COLO668 (cell line): ENCODE measurements at regions not wholly inside any gene's neighbourhood (a gene's known extent, or its start where the extent isn't known, plus 50 kb on each side); places are given as distances from the start of the nearest gene placed in this dataset.
A peak's percentile ranks its signal among the peaks of the same experiment; 100 is the strongest.

Experiments
- DNase-seq: peaks from one replicate; lab custom pipeline; 2025; ENCODE audit not compliant: unreplicated experiment; lab: John Stamatoyannopoulos, UW

DNA sequence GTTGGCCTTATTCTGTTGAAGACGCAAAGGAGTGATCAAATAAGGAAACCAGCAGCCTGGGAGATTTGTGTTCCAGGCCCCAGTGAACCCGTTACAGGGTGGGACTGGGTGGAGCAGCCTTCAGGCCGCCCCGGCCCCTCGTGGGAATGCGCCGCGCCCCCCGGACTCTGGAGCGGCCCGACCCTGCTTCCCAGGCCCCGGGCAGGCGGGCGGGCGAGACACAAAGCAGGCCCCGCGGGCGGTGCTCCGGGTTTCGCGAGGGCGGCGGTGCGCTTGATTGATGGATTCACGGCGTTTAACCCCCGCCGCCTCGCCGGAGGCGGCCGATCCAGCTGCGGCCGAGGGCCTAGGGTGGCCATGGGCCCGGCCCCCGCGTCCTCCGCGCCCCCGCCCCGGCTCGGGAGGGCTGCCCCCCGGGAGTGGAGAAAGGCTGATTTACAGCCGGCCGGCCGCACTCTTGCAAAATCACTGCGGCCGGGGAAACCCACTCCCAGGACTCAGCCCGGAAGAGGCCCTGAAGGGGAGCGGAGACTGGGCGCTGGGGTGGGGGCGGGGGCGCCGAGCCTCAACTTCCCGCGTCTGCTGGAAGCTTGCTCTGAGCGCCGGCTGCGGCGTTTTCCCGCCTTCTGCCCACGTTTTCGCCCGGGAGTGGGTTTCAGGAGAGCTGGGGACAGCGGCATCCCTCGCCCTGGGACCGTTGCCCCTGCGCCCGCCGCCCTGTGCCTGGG, 299.6 kb upstream of the NFE2L3 start:
- DNase-seq: peak; percentile 83

DNA sequence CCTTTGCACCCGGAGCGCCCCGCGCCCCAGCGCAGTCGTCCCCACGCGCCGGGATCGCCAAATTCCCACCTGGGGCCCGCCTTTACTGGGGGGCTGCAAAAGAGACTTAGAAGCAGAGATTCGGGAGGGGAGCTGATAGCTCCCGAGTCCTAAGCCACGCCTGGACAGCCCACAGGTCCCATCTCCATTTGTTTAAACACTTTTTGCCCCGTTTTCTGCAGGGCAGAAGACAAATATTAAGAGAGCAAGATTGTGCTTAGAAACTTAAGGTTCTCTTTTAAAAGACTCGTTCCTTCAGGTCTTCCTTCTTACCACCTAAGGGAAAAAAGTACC, 299.1 kb upstream of the NFE2L3 start:
- DNase-seq: no peak

DNA sequence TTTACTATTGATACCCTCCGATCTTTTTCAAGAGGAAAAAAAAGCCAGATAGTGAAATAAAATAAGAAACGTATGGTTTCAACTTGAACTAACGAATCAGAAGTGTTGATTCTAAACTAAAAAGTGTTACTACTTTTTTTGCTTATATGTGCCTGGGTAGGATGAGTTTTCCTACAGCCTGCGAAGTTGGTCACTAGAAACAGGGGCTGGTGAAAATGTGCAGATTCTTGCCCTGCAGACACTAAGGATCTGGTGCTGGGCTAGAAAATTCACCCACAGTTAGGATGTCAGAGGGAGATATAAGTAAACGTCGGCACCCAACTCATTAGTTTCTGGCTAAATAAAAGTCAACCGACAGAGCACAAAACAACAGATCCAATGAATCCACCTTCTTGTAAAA, 298.7 kb upstream of the NFE2L3 start:
- DNase-seq: no peak

DNA sequence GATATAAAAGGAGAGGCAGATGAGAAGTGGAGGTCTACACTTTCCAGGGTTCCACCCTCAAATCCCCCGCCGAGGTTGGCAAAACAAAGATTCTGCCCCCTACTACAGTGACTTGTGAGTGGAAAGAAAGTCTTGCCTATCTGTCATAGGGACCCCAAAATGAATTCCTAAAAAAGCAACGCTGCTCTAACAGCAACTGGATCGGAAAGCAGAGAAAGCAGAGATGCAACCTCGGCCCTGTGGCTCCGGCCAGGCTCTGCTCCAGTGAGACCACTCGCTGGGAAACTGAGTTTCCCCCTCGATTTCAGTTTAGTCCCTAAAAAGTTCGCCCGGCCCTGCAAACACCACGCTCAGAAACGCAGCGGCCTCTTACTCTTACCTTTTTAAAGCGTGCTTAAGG, 297.9 kb upstream of the NFE2L3 start:
- DNase-seq: no peak

DNA sequence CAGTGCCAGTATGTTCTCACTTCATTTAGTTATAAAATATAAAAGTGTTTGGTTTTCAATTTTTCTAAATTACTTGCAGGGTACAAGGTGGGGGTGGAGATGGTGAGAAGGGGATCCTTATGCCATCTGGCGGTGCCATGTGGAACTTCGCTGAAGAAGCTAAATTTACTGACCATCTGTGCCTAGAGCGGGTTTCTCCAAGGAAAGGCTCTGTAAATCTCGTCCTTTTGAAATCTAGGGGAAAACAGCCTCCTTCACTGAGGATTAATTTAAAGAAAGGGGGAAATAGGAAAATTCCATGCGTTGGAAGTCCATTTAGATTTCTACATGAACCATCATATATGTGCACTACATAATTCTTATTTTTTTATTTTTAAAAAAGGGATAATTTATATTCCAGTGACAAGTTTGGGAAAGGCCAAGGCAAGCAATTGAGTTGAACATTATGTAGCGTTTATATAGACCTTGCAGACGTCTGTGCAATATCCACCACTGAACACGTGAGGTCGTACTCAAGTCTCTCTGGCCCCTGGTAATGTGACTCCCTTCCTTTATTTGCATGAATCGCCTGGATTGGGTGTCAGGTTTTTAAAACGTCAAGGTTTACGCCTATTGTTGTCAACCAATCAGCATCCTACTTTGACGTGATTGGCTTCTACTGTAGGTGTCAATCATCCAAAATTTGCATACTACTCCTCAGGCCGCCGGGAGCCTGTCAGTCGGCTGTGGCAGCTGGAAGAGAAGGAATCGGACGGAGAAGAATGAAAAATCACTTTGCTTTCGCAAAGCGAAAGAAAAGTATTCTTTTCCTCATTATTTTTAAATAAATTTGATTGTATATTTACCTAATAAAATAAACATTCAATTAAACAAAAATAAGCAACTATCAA, 297.1 kb upstream of the NFE2L3 start:
- peak; percentile 94 for DNase-seq

DNA sequence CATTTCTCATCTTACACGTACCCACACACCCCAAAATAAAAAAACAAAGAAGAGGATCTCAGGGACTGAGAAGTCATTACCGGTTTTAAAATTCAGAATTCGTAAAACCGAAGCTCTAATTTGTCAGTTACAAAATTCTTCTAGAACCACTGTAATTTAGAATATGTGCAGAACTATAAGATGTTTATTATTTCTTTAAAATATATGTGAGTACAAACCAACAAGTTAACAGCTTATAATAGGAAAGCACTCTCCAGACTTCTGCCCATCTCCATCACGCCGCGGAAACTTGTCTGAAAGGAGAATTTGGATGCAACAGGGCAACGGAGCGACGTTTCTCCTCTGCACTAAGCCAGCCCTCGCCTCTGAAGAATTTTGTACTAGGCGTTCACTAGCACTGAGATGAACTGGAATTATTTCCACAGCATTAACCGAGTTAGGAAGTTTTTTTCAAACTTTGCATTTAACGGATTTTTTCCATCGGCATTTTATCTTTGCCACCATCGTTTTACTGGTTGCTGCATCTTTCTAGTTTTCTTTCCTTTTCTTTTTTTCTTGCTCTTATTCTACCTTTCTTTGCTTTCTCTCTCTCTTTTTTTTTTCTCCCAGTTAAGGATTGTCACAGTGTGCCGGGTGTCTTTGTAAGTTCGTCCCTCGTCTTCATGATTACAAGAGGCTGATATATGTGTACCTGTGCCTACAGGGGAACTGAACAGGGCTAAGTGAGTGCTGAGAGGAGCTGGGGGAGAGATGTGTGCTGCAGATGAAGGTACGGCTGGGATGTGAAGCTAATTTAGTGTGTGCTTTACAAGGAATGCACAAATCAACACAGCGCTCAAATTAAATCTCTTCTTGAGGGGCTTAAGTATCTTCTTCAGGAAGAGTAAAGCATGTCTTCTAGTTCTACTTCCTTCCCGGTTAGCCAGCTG, 295.9 kb upstream of the NFE2L3 start:
- DNase-seq: peak; percentile 62

DNA sequence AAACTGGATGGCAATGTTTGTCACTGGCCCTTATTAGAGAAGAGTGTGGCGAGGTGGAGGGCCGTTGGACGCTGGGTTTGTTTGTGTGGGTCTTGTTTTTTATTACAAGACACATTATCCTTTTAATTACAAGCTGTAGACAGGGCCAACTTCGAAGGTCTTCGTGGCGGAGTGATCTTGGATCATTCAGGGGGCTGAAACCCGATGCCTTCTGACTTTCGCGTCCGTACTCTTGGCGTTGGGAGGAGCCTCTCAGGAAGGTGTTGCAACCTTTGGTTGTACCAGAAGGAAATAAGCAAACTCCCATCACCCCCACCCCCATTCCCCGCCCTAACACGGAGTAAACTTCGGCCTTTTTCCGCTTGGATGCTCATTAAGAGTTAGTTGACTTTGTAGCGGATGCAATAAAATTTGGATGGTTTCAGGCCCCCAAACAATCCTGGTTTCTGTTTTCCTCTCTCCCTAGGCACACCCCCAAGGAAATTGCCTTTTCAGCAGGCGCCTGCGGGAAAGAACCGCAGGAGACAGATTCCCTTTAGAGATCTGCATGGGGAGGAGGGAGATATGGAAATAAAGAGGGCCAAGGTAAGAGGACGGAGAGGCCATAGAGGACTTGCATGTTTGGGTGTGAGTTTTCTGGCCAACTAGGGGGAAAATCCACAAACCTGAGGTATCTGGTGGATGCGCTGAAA, 294.5 kb upstream of the NFE2L3 start:
- DNase-seq: peak; percentile 83

DNA sequence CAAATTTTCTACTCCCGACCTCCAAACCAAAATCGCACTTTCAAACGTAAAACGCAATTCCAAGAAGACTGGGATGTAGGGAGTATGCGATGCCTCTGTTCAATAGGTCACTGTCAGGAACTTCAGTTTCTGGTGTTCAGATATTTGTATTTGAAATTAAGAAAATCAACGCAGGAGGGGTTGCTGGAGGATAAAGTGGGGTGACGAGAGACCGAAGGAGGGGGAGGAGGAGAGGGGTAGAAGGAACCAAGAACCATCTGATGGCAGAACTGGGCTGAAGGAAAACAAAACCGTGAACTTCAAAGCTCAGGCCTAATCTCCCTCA, 293.8 kb upstream of the NFE2L3 start:
- DNase-seq: no peak

DNA sequence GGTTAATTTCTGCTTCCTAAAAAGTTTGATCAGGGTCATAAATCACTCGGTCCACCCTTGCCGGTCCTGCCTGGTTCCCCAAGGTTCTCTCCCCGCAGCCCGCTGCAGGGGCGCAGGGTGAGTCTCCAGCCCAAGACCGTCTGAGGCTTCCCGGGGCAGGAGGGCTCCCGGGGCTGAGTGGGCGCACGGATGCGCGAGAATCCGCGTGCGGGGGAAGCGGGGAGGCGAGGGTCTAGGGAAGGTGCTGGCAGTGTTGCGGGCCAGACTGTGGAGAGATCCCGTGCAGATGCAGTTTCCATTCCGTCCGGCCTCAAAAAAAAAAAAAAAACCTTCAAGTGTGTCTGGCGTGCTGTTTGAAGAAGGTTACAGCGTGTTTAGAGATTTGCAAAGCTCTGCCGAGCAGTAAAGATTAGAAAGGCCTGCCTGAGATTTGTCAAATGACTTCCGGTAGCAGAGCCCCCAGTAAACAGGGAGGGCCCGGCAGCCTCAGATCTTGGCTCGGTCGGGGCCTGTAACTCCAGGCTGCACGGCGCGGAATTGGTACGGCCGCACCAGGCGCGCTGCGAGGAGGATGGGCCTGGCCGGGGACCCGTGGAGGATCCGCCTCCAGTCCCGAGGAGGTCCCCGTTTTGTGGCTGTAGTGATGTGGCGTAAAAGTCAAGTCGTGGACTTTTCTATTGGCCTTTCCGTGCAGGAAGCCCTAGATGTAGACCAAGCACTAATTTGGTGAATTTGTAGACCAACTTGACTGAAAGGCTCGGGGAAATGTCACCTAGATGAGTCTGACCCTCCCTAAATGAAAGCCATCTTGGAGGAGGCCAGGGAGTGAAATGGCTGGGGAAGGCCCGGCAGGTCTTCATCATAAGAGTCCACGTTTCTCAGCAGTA, 293.2 kb upstream of the NFE2L3 start:
- DNase-seq: peak; percentile 66

DNA sequence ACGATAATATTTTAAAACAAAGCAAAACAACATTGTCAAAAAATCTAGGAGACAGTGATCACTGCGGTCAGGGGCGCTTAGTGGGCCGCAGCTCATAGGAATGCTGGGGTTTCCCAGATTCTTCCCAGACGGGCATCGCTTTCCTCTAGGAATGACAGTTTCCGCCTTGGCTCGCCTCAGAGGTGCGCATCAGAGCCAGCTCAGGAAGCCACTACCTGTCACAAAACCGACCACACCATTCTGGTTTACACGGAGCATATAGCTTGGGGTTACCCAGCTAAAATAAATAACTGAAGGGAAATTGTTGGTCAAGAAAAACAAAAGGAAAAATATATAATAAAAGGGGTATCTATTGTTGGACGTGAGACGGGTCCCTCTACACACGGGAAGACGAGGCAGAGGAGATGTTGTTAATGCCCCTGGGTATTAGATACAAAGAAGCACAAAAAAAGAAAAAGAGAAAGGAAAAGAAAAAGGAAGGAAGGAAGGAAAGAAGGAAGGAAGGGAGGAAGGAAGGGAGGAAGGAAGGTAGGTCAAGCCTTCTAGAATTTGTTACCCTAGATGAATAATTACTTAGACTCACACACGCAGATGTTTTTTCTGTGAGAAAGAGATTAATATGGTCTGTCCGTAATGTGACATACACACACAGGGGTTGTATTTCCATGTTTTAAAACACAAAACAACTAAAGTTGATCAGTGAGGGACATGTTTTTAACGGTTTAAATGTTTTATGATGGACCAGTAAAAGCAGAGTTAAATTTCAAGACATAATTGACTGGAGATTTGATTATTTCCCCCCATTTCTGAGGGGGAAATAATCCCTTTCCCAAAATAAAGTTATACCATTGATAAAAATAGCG, 292.4 kb upstream of the NFE2L3 start:
- peak; percentile 33 for DNase-seq

DNA sequence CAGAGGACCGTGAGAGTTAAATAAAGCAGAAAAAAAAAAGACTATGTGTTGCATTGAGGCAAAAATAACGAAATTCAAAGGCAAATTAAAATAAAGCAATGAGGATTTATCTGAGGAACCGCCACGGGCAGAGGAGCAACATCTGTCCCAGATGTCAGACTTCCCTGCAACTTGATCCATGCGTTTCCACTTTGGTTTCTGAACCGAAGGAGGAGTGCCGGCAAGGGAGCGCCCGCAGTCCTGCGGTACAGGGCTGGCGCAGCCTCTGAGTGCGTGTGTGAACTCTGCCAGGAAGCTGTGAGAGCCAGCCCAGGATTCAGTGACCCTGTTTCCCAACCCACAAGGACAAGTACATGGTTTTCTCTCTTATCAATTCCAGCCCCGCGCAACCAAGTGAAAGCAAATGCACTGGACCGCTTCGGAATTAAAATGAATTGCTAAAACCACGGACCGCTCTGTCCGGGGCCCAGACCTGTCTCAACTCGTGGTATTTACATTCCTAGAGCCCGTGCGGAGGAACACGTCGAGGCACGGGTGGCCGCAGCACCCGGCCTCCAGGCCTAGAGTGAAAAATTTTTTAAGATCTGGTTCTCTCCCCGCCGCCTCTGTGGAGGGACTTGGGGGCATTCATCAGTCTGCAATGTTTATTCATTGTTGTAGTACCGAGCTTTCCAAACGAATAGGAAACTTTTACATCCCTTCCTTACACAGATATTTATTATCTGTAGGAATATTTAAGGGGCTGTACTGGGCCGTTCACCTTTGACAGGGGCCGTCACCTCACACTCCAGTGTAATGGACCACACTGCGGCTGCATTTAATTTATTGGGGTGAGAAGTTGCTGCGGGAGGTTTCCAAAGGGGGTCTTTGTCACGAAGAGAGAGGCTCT, 291.5 kb upstream of the NFE2L3 start:
- peak; percentile 80 for DNase-seq

DNA sequence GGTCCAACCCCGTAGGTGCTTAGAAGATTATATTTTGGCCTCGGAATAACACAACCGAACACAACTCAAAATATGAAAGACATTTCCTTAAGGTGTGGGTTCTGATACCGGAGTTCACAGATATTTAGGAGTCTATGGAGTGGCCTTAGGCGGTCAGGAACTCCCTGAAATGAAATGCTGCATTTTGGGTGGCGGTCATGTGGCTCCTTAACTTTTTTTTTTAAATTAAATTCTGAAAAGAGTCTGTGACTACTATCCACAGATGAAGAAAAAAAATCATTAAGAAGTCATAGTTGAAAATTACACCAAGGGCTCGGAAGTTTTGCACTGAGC, 290.9 kb upstream of the NFE2L3 start:
- no peak for DNase-seq

DNA sequence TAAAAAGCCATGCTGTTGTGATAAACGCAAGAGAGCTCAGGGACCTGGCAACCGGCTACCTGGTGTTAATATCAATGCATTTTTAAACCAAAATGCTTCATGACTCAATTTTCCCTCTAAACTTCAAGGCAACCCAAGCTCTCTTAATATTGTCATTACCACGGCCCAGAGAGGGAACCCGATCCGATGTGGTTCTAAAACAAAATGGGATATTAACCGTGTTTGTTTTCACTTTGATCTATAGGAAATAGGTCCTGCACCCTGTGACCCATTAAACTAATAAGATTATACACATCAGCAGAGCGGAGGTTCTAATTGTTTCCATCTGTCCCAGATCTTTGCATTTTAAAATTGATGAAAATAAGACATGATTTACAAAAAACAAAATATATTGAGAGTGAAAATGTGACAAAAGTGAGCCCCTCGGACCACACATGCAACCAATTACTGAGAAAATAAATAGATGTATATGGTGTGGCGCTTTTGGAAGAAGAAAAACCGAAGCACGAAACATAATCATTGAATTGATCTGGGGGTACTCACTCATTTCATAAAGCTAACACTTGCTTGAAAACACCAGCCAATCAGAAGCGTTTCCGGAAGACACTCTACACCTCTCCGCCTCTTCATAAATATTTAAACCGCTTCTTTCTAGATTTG, 290.3 kb upstream of the NFE2L3 start:
- peak; percentile 40 for DNase-seq

DNA sequence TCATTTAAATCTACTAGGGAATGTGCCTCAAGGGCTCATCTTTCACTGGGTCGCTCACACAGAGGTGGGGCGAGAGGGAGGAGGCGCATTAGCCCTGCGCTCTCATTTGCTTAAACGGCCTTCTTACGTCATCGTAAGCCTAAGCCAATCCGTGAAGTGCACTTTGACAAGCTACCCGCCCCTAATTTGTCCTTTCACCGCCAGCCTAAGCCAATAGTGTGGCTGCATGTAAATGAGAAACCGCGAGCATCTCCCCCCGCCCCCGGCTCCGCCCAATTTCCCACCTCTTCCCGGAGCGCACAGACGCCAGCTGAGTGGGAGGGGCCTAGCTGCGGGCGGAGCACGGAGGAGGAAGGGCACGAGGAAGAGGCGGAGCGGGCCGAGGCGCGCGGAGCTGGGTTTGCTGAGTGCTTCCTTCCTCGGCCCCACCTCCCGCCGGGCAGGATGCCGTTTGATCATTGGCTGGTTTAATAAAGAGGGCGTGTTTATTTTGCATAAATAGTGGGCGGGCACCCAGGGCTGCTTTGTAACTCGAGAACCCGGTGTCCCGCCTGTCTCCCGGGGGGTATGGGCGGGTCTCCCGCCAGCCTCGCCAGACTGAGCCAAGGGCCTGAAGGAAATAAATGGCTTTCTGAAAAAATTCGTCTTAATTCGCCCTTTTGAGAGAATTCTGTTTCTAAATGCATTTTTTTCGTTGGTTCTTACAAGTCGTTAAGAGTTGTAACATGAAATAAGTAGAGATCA, 289.6 kb upstream of the NFE2L3 start:
- DNase-seq: peak; percentile 100

DNA sequence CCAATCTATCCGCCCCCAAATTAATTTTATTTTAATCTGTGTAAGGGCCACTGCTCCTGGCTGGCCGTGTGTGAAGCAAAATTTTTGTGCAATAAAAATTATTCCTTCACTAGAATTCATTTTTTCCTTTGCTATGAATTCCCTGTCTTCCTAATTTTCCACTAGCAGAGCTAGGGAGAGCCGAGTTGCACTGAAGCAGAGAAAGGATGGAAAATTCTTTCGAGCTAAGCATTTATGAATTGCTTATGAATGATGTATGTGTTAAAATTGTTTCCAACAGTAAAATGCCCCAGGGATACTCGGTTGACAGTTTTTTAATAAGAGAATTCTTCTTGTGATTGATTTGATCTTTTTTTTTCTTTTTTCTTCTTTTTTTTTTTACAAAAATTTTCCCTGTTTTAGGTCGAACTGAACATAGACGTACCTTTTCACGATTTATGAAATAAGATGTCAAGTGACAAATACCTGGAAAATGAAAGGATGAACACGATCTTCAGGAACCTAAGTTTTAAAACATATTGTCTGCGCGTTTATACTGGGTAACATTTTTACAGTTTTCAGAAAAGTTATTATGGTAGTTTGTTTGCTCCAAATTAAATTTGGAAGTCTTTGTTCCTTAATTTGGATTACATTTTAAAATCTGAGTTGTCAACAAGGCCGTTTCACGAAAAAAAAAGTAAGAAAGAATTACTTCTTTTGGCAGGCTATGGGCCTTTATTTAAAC, 288.8 kb upstream of the NFE2L3 start:
- DNase-seq: no peak

DNA sequence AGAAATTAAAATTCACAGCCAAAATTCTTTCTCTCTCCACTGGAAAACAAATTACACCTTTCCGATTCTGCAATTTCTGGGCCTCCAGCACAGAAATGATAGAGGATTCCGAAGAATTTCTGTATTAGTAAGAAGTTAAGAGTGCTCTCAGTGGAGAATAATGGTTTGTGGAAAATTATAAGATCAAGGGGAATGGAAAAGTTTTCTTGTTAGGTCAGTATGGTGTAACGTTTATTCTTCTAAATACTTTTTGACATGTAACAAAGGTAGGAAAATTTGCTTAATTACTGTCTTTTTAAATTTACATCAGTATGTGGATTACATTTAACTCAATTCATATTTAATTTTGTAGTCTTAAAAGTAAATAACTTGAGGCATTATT, 288.3 kb upstream of the NFE2L3 start:
- no peak for DNase-seq
